ENCODE measurements at regions not wholly inside any gene's neighbourhood (a gene's known extent, or its start where the extent isn't known, plus 50 kb on each side); places are given as distances from the start of the nearest gene placed in this dataset.

- TF ChIP-seq, protein P1, sequence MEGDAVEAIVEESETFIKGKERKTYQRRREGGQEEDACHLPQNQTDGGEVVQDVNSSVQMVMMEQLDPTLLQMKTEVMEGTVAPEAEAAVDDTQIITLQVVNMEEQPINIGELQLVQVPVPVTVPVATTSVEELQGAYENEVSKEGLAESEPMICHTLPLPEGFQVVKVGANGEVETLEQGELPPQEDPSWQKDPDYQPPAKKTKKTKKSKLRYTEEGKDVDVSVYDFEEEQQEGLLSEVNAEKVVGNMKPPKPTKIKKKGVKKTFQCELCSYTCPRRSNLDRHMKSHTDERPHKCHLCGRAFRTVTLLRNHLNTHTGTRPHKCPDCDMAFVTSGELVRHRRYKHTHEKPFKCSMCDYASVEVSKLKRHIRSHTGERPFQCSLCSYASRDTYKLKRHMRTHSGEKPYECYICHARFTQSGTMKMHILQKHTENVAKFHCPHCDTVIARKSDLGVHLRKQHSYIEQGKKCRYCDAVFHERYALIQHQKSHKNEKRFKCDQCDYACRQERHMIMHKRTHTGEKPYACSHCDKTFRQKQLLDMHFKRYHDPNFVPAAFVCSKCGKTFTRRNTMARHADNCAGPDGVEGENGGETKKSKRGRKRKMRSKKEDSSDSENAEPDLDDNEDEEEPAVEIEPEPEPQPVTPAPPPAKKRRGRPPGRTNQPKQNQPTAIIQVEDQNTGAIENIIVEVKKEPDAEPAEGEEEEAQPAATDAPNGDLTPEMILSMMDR (IDR thresholded peaks at IDR 0.05) = no peak
- no peak for TF ChIP-seq POLR2A (IDR thresholded peaks at IDR 0.05)
Measured at GRCh38 chr12:87651670-87652425, 377.4 kb downstream of the C12orf50 start.
